ENCODE measurements at regions not wholly inside any gene's neighbourhood (a gene's known extent, or its start where the extent isn't known, plus 50 kb on each side); places are given as distances from the start of the nearest gene placed in this dataset.

- TF ChIP-seq, protein P1, sequence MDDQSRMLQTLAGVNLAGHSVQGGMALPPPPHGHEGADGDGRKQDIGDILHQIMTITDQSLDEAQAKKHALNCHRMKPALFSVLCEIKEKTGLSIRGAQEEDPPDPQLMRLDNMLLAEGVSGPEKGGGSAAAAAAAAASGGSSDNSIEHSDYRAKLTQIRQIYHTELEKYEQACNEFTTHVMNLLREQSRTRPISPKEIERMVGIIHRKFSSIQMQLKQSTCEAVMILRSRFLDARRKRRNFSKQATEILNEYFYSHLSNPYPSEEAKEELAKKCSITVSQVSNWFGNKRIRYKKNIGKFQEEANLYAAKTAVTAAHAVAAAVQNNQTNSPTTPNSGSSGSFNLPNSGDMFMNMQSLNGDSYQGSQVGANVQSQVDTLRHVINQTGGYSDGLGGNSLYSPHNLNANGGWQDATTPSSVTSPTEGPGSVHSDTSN (IDR thresholded peaks at IDR 0.05; ENCODE audit: insufficient replicate concordance, low read depth, low read length) = no peak
- no peak for TF ChIP-seq BMI1 (IDR thresholded peaks at IDR 0.05; ENCODE audit: borderline replicate concordance)
- TF ChIP-seq ATF3 (IDR thresholded peaks at IDR 0.05; ENCODE audit: borderline replicate concordance, extremely low read depth, low read depth, low read length) = no peak
- no peak for TF ChIP-seq HDAC6 (IDR thresholded peaks at IDR 0.05; ENCODE audit: unreplicated experiment)
- TF ChIP-seq POLR2AphosphoS5 (IDR thresholded peaks at IDR 0.05; ENCODE audit: low read length) = no peak
These were observed 144.8 kb upstream of the TNP1 start (continued) for GRCh38 chr2:217004656-217005055.

DNA sequence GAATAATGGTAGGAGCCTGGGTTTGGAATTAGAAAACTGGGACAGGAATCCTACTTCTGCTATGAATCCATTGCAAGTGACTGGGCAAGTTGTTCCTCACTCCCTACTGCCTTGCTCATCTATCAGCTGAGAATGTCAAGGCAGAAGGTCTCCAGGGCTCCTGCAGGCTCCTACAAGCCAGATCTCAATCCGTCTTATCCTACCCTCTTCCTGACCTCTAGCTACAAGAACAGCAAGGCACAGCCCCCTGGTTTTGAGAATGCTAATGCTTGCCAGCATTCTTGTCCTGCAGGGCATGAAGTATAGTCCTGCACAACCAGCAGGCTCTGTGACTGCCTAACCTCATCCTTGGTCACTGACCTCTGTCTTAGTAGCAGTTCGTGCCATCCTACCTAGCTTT, 141.9 kb upstream of the TNP1 start:
- H3K4me3 ChIP-seq = no peak overlapping the region
- H3K9me3 ChIP-seq (replicated peaks; ENCODE audit: control insufficient read depth, insufficient read depth, low read length) = no peaks in the 10 kb centered on the region; the same call in 2 of the 3 replicates
- no peaks in the 10 kb centered on the region for H3K4me1 ChIP-seq (ENCODE audit: control insufficient read depth, insufficient read depth, low read length)
- ChIA-PET SMC1A (ENCODE audit: uncharacterized antibody, unreplicated experiment) (no interaction called here), RAD21 (ENCODE audit: unreplicated experiment) (no interaction called here), CTCF (no interaction called here), POLR2A (no interaction called here)
- ATAC-seq (no peak), DNase-seq (ENCODE audit: low read depth, low spot score) (no peak), FAIRE-seq (peak; percentile 49)
- H3K79me2 ChIP-seq (ENCODE audit: control insufficient read depth, insufficient read depth, low read length) = no peaks in the 10 kb centered on the region
- no peak overlapping the region for H3K27ac ChIP-seq (ENCODE audit: control insufficient read depth, insufficient read depth)
- no TSS peak for BruUV-seq (replicated peaks)
- 11% methylated on average over 2 of the region's 2 CpGs for WGBS (ENCODE audit: insufficient coverage, insufficient replicate concordance, low lambda C conversion rate, missing lambda C conversion rate)
- H4K20me1 ChIP-seq (ENCODE audit: control insufficient read depth, insufficient read depth) = no peaks in the 10 kb centered on the region
- H3K9ac ChIP-seq (ENCODE audit: control insufficient read depth, insufficient read depth, low read length) = no peak overlapping the region
- no peak overlapping the region for H3K4me2 ChIP-seq (ENCODE audit: control insufficient read depth, insufficient read depth)
- no peaks in the 10 kb centered on the region for H3K36me3 ChIP-seq (ENCODE audit: control insufficient read depth in 2 of 2, insufficient read depth in 2 of 2, low read length in 1 of 2)
- intact Hi-C loops (cut with micrococcal nuclease; ENCODE audit: unreplicated experiment) (loop anchor here (5.0 kb wide), 1 partner anchor 511 kb away; no protein-coding TSS in a partner anchor), in situ Hi-C loops (cut with MboI) (no loop called here)
- H3K27me3 ChIP-seq (replicated peaks in 1 of 2; ENCODE audit: control insufficient read depth in 2 of 2, insufficient read depth in 2 of 2, low read length in 1 of 2) = no peaks in the 10 kb centered on the region
- H2AFZ ChIP-seq (ENCODE audit: control insufficient read depth, low read depth, low read length) = no peak overlapping the region
- TF ChIP-seq CBFB (IDR thresholded peaks at IDR 0.05; ENCODE audit: low read depth) = no peak
- no peak for TF ChIP-seq IRF4 (IDR thresholded peaks at IDR 0.05; ENCODE audit: low read depth, low read length)
- TF ChIP-seq JUND (IDR thresholded peaks at IDR 0.05; ENCODE audit: low read depth, low read length) = no peak
- TF ChIP-seq SPI1 (IDR thresholded peaks at IDR 0.05; ENCODE audit: borderline replicate concordance, insufficient read depth, low read depth, low read length) = no peak
- no peak for TF ChIP-seq POLR2AphosphoS2 (IDR thresholded peaks at IDR 0.05; ENCODE audit: low read depth, low read length)
- TF ChIP-seq, protein P2, sequence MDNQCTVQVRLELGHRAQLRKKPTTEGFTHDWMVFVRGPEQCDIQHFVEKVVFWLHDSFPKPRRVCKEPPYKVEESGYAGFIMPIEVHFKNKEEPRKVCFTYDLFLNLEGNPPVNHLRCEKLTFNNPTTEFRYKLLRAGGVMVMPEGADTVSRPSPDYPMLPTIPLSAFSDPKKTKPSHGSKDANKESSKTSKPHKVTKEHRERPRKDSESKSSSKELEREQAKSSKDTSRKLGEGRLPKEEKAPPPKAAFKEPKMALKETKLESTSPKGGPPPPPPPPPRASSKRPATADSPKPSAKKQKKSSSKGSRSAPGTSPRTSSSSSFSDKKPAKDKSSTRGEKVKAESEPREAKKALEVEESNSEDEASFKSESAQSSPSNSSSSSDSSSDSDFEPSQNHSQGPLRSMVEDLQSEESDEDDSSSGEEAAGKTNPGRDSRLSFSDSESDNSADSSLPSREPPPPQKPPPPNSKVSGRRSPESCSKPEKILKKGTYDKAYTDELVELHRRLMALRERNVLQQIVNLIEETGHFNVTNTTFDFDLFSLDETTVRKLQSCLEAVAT (IDR thresholded peaks at IDR 0.05) = no peak
- TF ChIP-seq, protein P3, sequence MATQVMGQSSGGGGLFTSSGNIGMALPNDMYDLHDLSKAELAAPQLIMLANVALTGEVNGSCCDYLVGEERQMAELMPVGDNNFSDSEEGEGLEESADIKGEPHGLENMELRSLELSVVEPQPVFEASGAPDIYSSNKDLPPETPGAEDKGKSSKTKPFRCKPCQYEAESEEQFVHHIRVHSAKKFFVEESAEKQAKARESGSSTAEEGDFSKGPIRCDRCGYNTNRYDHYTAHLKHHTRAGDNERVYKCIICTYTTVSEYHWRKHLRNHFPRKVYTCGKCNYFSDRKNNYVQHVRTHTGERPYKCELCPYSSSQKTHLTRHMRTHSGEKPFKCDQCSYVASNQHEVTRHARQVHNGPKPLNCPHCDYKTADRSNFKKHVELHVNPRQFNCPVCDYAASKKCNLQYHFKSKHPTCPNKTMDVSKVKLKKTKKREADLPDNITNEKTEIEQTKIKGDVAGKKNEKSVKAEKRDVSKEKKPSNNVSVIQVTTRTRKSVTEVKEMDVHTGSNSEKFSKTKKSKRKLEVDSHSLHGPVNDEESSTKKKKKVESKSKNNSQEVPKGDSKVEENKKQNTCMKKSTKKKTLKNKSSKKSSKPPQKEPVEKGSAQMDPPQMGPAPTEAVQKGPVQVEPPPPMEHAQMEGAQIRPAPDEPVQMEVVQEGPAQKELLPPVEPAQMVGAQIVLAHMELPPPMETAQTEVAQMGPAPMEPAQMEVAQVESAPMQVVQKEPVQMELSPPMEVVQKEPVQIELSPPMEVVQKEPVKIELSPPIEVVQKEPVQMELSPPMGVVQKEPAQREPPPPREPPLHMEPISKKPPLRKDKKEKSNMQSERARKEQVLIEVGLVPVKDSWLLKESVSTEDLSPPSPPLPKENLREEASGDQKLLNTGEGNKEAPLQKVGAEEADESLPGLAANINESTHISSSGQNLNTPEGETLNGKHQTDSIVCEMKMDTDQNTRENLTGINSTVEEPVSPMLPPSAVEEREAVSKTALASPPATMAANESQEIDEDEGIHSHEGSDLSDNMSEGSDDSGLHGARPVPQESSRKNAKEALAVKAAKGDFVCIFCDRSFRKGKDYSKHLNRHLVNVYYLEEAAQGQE (IDR thresholded peaks at IDR 0.05; ENCODE audit: low read depth, low read length) = no peak
- TF ChIP-seq, protein P4, sequence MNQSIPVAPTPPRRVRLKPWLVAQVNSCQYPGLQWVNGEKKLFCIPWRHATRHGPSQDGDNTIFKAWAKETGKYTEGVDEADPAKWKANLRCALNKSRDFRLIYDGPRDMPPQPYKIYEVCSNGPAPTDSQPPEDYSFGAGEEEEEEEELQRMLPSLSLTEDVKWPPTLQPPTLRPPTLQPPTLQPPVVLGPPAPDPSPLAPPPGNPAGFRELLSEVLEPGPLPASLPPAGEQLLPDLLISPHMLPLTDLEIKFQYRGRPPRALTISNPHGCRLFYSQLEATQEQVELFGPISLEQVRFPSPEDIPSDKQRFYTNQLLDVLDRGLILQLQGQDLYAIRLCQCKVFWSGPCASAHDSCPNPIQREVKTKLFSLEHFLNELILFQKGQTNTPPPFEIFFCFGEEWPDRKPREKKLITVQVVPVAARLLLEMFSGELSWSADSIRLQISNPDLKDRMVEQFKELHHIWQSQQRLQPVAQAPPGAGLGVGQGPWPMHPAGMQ (IDR thresholded peaks at IDR 0.05; ENCODE audit: borderline replicate concordance) = no peak
- TF ChIP-seq SREBF1 (IDR thresholded peaks at IDR 0.05; ENCODE audit: low read length) = no peak
- no peak for TF ChIP-seq PAX8 (IDR thresholded peaks at IDR 0.05)
- TF ChIP-seq ZNF217 (IDR thresholded peaks at IDR 0.05) = no peak
- TF ChIP-seq FOXK2 (IDR thresholded peaks at IDR 0.05) = no peak

Data from GM12878 (cell line).